ENCODE measurements at regions not wholly inside any gene's neighbourhood (a gene's known extent, or its start where the extent isn't known, plus 50 kb on each side); places are given as distances from the start of the nearest gene placed in this dataset.

DNA sequence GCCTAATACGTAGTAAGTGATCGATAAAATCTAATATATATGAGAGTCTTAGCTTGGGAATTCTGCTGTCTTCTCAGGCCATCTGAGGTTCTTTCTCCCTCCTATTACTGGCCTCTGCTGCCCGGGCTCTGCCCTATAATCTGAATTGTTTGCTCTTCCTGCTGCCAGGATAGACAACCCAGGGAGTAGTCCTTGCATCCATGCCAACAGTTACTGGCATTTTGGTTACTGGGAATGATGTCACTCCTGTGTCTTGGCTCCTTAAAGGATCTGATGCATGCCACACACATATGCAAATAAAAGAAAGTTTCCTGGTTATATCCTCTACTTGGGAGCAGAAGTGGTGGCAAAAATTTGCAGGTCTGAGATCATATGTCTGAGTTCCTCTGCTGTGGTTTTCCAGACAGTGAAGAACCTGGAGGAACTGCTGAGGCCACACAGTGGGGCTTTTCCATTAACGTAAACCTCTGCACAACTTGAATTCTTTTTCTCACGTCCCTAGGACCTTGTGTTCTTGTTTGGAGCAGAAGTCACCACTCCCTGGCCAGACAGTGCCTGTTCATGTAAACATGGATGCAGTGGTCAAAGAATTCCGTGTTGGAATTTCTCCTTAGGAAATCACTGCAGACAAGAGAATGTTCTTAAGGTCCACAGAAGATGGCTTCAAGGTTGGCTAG lies 320.6 kb upstream of the TBX3 start:
- TF ChIP-seq, protein P1, sequence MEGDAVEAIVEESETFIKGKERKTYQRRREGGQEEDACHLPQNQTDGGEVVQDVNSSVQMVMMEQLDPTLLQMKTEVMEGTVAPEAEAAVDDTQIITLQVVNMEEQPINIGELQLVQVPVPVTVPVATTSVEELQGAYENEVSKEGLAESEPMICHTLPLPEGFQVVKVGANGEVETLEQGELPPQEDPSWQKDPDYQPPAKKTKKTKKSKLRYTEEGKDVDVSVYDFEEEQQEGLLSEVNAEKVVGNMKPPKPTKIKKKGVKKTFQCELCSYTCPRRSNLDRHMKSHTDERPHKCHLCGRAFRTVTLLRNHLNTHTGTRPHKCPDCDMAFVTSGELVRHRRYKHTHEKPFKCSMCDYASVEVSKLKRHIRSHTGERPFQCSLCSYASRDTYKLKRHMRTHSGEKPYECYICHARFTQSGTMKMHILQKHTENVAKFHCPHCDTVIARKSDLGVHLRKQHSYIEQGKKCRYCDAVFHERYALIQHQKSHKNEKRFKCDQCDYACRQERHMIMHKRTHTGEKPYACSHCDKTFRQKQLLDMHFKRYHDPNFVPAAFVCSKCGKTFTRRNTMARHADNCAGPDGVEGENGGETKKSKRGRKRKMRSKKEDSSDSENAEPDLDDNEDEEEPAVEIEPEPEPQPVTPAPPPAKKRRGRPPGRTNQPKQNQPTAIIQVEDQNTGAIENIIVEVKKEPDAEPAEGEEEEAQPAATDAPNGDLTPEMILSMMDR (IDR thresholded peaks at IDR 0.05; ENCODE audit: poor library complexity, severe bottlenecking) = no peak
- no peak for TF ChIP-seq EP300 (conservative IDR thresholded peaks at IDR 0.05; ENCODE audit: poor library complexity, severe bottlenecking)
- no peak for TF ChIP-seq TAF1 (IDR thresholded peaks at IDR 0.05; ENCODE audit: low read depth)
- TF ChIP-seq POLR2AphosphoS5 (IDR thresholded peaks at IDR 0.05) = no peak
- no peak for TF ChIP-seq RAD21 (conservative IDR thresholded peaks at IDR 0.05)
- no peak for TF ChIP-seq EZH2 (IDR thresholded peaks at IDR 0.05; ENCODE audit: borderline replicate concordance, insufficient read depth, low read length, poor library complexity, severe bottlenecking)
- TF ChIP-seq, protein P2, sequence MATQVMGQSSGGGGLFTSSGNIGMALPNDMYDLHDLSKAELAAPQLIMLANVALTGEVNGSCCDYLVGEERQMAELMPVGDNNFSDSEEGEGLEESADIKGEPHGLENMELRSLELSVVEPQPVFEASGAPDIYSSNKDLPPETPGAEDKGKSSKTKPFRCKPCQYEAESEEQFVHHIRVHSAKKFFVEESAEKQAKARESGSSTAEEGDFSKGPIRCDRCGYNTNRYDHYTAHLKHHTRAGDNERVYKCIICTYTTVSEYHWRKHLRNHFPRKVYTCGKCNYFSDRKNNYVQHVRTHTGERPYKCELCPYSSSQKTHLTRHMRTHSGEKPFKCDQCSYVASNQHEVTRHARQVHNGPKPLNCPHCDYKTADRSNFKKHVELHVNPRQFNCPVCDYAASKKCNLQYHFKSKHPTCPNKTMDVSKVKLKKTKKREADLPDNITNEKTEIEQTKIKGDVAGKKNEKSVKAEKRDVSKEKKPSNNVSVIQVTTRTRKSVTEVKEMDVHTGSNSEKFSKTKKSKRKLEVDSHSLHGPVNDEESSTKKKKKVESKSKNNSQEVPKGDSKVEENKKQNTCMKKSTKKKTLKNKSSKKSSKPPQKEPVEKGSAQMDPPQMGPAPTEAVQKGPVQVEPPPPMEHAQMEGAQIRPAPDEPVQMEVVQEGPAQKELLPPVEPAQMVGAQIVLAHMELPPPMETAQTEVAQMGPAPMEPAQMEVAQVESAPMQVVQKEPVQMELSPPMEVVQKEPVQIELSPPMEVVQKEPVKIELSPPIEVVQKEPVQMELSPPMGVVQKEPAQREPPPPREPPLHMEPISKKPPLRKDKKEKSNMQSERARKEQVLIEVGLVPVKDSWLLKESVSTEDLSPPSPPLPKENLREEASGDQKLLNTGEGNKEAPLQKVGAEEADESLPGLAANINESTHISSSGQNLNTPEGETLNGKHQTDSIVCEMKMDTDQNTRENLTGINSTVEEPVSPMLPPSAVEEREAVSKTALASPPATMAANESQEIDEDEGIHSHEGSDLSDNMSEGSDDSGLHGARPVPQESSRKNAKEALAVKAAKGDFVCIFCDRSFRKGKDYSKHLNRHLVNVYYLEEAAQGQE (IDR thresholded peaks at IDR 0.05; ENCODE audit: borderline replicate concordance) = no peak
